ENCODE measurements at regions not wholly inside any gene's neighbourhood (a gene's known extent, or its start where the extent isn't known, plus 50 kb on each side); places are given as distances from the start of the nearest gene placed in this dataset.

- Mint-ChIP-seq H3K4me1 (peaks cover 6% of the 10 kb centered on the region; the same call in 2 of the 3 replicates), H3K27me3 (ENCODE audit: insufficient read depth, low read depth, poor library complexity) (peaks cover 2% of the 10 kb centered on the region), H3K9me3 (no peaks in the 10 kb centered on the region), H3K4me3 (no peak overlapping the region), H3K27ac (no peak overlapping the region), H3K36me3 (ENCODE audit: low read depth) (no peaks in the 10 kb centered on the region)
- H3K4me2 ChIP-seq, result no peak overlapping the region
- no peaks in the 10 kb centered on the region for H3F3A ChIP-seq (replicated peaks; ENCODE audit: low read depth)
- DNase-seq (ENCODE audit: low spot score) (no peak), ATAC-seq (no peak; the same call in 2 of the 3 replicates)
- no peaks in the 10 kb centered on the region for H4K20me1 ChIP-seq (replicated peaks; ENCODE audit: insufficient read depth)
- no peaks in the 10 kb centered on the region for H3K4me1 ChIP-seq (ENCODE audit: insufficient read depth)
- H3K79me2 ChIP-seq (replicated peaks; ENCODE audit: insufficient read depth), result no peaks in the 10 kb centered on the region
- no peak overlapping the region for H3K27ac ChIP-seq (ENCODE audit: low read depth)
- TF ChIP-seq EZH2 (IDR thresholded peaks at IDR 0.05; ENCODE audit: low read depth, unreplicated experiment), result no peak
- TF ChIP-seq JUNB (IDR thresholded peaks at IDR 0.05; ENCODE audit: unreplicated experiment), result no peak
- no peak for TF ChIP-seq POLR2AphosphoS5 (IDR thresholded peaks at IDR 0.05; ENCODE audit: low read depth)
- no peak for TF ChIP-seq CTCF (conservative IDR thresholded peaks at IDR 0.05; ENCODE audit: low read depth in 2 of 2)
- no peak for TF ChIP-seq ZNF114 (CRISPR knock-in tag; IDR thresholded peaks at IDR 0.05)
- no peak for TF ChIP-seq STAT1 (IDR thresholded peaks at IDR 0.05; ENCODE audit: unreplicated experiment)
- TF ChIP-seq CREB1 (CRISPR knock-in tag; IDR thresholded peaks at IDR 0.05; ENCODE audit: low read depth), result no peak
- TF ChIP-seq, protein P1, sequence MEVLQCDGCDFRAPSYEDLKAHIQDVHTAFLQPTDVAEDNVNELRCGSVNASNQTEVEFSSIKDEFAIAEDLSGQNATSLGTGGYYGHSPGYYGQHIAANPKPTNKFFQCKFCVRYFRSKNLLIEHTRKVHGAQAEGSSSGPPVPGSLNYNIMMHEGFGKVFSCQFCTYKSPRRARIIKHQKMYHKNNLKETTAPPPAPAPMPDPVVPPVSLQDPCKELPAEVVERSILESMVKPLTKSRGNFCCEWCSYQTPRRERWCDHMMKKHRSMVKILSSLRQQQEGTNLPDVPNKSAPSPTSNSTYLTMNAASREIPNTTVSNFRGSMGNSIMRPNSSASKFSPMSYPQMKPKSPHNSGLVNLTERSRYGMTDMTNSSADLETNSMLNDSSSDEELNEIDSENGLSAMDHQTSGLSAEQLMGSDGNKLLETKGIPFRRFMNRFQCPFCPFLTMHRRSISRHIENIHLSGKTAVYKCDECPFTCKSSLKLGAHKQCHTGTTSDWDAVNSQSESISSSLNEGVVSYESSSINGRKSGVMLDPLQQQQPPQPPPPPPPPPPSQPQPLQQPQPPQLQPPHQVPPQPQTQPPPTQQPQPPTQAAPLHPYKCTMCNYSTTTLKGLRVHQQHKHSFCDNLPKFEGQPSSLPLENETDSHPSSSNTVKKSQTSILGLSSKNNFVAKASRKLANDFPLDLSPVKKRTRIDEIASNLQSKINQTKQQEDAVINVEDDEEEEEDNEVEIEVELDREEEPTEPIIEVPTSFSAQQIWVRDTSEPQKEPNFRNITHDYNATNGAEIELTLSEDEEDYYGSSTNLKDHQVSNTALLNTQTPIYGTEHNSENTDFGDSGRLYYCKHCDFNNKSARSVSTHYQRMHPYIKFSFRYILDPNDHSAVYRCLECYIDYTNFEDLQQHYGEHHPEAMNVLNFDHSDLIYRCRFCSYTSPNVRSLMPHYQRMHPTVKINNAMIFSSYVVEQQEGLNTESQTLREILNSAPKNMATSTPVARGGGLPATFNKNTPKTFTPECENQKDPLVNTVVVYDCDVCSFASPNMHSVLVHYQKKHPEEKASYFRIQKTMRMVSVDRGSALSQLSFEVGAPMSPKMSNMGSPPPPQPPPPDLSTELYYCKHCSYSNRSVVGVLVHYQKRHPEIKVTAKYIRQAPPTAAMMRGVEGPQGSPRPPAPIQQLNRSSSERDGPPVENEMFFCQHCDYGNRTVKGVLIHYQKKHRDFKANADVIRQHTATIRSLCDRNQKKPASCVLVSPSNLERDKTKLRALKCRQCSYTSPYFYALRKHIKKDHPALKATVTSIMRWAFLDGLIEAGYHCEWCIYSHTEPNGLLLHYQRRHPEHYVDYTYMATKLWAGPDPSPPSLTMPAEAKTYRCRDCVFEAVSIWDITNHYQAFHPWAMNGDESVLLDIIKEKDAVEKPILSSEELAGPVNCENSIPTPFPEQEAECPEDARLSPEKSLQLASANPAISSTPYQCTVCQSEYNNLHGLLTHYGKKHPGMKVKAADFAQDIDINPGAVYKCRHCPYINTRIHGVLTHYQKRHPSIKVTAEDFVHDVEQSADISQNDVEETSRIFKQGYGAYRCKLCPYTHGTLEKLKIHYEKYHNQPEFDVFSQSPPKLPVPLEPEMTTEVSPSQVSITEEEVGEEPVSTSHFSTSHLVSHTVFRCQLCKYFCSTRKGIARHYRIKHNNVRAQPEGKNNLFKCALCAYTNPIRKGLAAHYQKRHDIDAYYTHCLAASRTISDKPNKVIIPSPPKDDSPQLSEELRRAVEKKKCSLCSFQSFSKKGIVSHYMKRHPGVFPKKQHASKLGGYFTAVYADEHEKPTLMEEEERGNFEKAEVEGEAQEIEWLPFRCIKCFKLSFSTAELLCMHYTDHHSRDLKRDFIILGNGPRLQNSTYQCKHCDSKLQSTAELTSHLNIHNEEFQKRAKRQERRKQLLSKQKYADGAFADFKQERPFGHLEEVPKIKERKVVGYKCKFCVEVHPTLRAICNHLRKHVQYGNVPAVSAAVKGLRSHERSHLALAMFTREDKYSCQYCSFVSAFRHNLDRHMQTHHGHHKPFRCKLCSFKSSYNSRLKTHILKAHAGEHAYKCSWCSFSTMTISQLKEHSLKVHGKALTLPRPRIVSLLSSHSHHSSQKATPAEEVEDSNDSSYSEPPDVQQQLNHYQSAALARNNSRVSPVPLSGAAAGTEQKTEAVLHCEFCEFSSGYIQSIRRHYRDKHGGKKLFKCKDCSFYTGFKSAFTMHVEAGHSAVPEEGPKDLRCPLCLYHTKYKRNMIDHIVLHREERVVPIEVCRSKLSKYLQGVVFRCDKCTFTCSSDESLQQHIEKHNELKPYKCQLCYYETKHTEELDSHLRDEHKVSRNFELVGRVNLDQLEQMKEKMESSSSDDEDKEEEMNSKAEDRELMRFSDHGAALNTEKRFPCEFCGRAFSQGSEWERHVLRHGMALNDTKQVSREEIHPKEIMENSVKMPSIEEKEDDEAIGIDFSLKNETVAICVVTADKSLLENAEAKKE (CRISPR knock-in tag; IDR thresholded peaks at IDR 0.05), result no peak
- TF ChIP-seq NANOG (IDR thresholded peaks at IDR 0.05; ENCODE audit: borderline replicate concordance), result no peak
- TF ChIP-seq EZH2phosphoT487 (IDR thresholded peaks at IDR 0.05; ENCODE audit: unreplicated experiment), result no peak
- TF ChIP-seq, protein P2, sequence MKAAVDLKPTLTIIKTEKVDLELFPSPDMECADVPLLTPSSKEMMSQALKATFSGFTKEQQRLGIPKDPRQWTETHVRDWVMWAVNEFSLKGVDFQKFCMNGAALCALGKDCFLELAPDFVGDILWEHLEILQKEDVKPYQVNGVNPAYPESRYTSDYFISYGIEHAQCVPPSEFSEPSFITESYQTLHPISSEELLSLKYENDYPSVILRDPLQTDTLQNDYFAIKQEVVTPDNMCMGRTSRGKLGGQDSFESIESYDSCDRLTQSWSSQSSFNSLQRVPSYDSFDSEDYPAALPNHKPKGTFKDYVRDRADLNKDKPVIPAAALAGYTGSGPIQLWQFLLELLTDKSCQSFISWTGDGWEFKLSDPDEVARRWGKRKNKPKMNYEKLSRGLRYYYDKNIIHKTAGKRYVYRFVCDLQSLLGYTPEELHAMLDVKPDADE (IDR thresholded peaks at IDR 0.05), result no peak
- TF ChIP-seq REST (IDR thresholded peaks at IDR 0.05; ENCODE audit: unreplicated experiment), result no peak
- no peak for TF ChIP-seq ZNF331 (CRISPR knock-in tag; IDR thresholded peaks at IDR 0.05; ENCODE audit: low read depth)
- no peaks in the 10 kb centered on the region for H3K9me2 ChIP-seq (ENCODE audit: insufficient read depth)
- no peaks in the 10 kb centered on the region for H3K36me3 ChIP-seq (ENCODE audit: insufficient read depth)
- H3K4me3 ChIP-seq, result no peak overlapping the region
- H3K27me3 ChIP-seq (ENCODE audit: insufficient read depth), result no peaks in the 10 kb centered on the region
- H2AFZ ChIP-seq, result no peak overlapping the region
Observed at GRCh38 chr12:104846056-104846767, 111.9 kb downstream of the SLC41A2 start.

Measured in GM23338 (cell line).